ENCODE measurements at regions not wholly inside any gene's neighbourhood (a gene's known extent, or its start where the extent isn't known, plus 50 kb on each side); places are given as distances from the start of the nearest gene placed in this dataset.

- no peak for FAIRE-seq
Measured at GRCh38 chr10:59553162-59553900, 156.3 kb downstream of the SLC16A9 start.

GRCh38 chr10:59550061-59550460, 159.6 kb downstream of the SLC16A9 start:
- FAIRE-seq: no peak

- no peak for FAIRE-seq
Measured at GRCh38 chr10:59538623-59539022, 171.0 kb downstream of the SLC16A9 start.

- FAIRE-seq: no peak
Measured at GRCh38 chr10:59537501-59537900, 172.1 kb downstream of the SLC16A9 start.

GRCh38 chr10:59536167-59537014, 173.3 kb downstream of the SLC16A9 start:
- FAIRE-seq: no peak

GRCh38 chr10:59524348-59524747, 162.0 kb upstream of the FAM13C start:
- no peak for FAIRE-seq

GRCh38 chr10:59523851-59524250, 161.5 kb upstream of the FAM13C start:
- FAIRE-seq: no peak

GRCh38 chr10:59517996-59518395, 155.6 kb upstream of the FAM13C start:
- no peak for FAIRE-seq

- FAIRE-seq: no peak
Measured at GRCh38 chr10:59517341-59517899, 155.1 kb upstream of the FAM13C start.

GRCh38 chr10:59513558-59513957, 151.2 kb upstream of the FAM13C start:
- FAIRE-seq: no peak

GRCh38 chr10:59512951-59513350, 150.6 kb upstream of the FAM13C start:
- no peak for FAIRE-seq

GRCh38 chr10:59508956-59509355, 146.6 kb upstream of the FAM13C start:
- no peak for FAIRE-seq

GRCh38 chr10:59508296-59508695, 145.9 kb upstream of the FAM13C start:
- FAIRE-seq: no peak

GRCh38 chr10:59505926-59506325, 143.6 kb upstream of the FAM13C start:
- no peak for FAIRE-seq

GRCh38 chr10:59499460-59499859, 137.1 kb upstream of the FAM13C start:
- no peak for FAIRE-seq

- no peak for FAIRE-seq
Measured at GRCh38 chr10:59493017-59493416, 130.7 kb upstream of the FAM13C start.

GRCh38 chr10:59479426-59479825, 117.1 kb upstream of the FAM13C start:
- no peak for FAIRE-seq

GRCh38 chr10:59470570-59470969, 108.2 kb upstream of the FAM13C start:
- FAIRE-seq: no peak

GRCh38 chr10:59465088-59465487, 102.7 kb upstream of the FAM13C start:
- no peak for FAIRE-seq

GRCh38 chr10:59464483-59464882, 102.1 kb upstream of the FAM13C start:
- FAIRE-seq: no peak

- no peak for FAIRE-seq
Measured at GRCh38 chr10:59463909-59464308, 101.6 kb upstream of the FAM13C start.

- FAIRE-seq: no peak
Measured at GRCh38 chr10:59460601-59461000, 98.3 kb upstream of the FAM13C start.

GRCh38 chr10:59456199-59456598, 93.8 kb upstream of the FAM13C start:
- no peak for FAIRE-seq
